SH-SY5Y (cell line): ENCODE measurements at regions not wholly inside any gene's neighbourhood (a gene's known extent, or its start where the extent isn't known, plus 50 kb on each side); places are given as distances from the start of the nearest gene placed in this dataset.

ENCODE experiments used
- GATA2 ChIP-seq: IDR thresholded peaks from 2 replicates; pipeline ENCODE4 v1.6.1; 2011; ENCODE audit warnings: mild to moderate bottlenecking, low read depth, low read length
- GATA3 ChIP-seq: IDR thresholded peaks from 2 replicates; pipeline ENCODE4 v1.6.1; 2011; ENCODE audit warnings: low read depth, mild to moderate bottlenecking, low read length, moderate library complexity

DNA sequence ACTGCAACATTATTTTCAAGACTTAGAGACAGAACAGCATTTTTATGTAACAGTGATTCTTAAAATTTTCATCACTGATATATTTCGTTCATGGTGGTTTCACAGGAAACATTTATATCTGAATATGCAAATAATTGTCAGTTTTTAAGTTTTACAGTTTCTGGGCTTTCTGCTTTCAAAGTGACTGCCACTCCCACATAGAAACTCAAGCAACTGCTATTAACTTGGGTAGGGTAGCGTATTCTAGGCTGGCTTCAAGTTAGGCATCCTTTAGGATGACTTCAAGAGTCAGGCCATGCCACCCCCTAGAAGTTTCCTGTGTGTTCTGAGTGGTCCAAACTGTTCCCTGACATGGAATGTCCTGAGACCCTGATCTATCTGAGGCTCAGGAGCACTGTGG, 123.6 kb upstream of the TSPAN8 start:
- TF ChIP-seq GATA2, result no peak
- TF ChIP-seq GATA3, result no peak
